Osteocyte (in vitro differentiated cells): ENCODE measurements at regions not wholly inside any gene's neighbourhood (a gene's known extent, or its start where the extent isn't known, plus 50 kb on each side); places are given as distances from the start of the nearest gene placed in this dataset.

Experiments
- DNase-seq: peaks from one replicate; pipeline ENCODE4 v3.0.0; 2021; ENCODE audit warnings: mixed read lengths; ENCODE audit not compliant: unreplicated experiment; ENCODE audit errors: extremely low spot score
- H3K27ac Mint-ChIP-seq: one replicate; pipeline ENCODE4 v1.8.0; 2021; ENCODE audit warnings: mild to moderate bottlenecking, mixed read lengths; ENCODE audit not compliant: unreplicated experiment
- H3K27me3 Mint-ChIP-seq: one replicate; pipeline ENCODE4 v1.8.0; 2021; ENCODE audit warnings: mixed read lengths; ENCODE audit not compliant: unreplicated experiment
- H3K36me3 Mint-ChIP-seq: one replicate; pipeline ENCODE4 v1.8.0; 2021; ENCODE audit warnings: mixed read lengths; ENCODE audit not compliant: unreplicated experiment
- H3K4me1 Mint-ChIP-seq: one replicate; pipeline ENCODE4 v1.8.0; 2021; ENCODE audit warnings: mixed read lengths; ENCODE audit not compliant: unreplicated experiment
- H3K4me3 Mint-ChIP-seq: one replicate; pipeline ENCODE4 v1.8.0; 2021; ENCODE audit warnings: mild to moderate bottlenecking, moderate library complexity, mixed read lengths; ENCODE audit not compliant: unreplicated experiment
- H3K9me3 Mint-ChIP-seq: one replicate; pipeline ENCODE4 v1.8.0; 2021; ENCODE audit warnings: mixed read lengths; ENCODE audit not compliant: unreplicated experiment
- CTCF ChIP-seq: fragments of 200-600 bp; sonication (generic); IDR thresholded peaks from 2 replicates; pipeline ENCODE4 v1.5.0; 2021; ENCODE audit warnings: antibody characterized with exemption, mild to moderate bottlenecking, moderate library complexity

GRCh38 chr17:71480099-71480498 is 640.7 kb upstream of the SOX9 start:
- H3K4me3 Mint-ChIP-seq = no peak overlapping the region
- H3K36me3 Mint-ChIP-seq = no peaks in the 10 kb centered on the region
- peaks cover 12% of the 10 kb centered on the region for H3K27me3 Mint-ChIP-seq
- TF ChIP-seq CTCF = no peak
- no peaks in the 10 kb centered on the region for H3K9me3 Mint-ChIP-seq
- no peak overlapping the region for H3K27ac Mint-ChIP-seq
- H3K4me1 Mint-ChIP-seq = no peaks in the 10 kb centered on the region
- DNase-seq = no peak

GRCh38 chr17:71482625-71483024 is 638.2 kb upstream of the SOX9 start:
- no peak for DNase-seq
- no peak for TF ChIP-seq CTCF
- H3K27ac Mint-ChIP-seq = no peak overlapping the region
- no peaks in the 10 kb centered on the region for H3K9me3 Mint-ChIP-seq
- no peak overlapping the region for H3K4me3 Mint-ChIP-seq
- no peaks in the 10 kb centered on the region for H3K36me3 Mint-ChIP-seq
- no peaks in the 10 kb centered on the region for H3K4me1 Mint-ChIP-seq
- peaks cover 12% of the 10 kb centered on the region for H3K27me3 Mint-ChIP-seq

GRCh38 chr17:71484546-71484945 is 636.3 kb upstream of the SOX9 start:
- no peaks in the 10 kb centered on the region for H3K4me1 Mint-ChIP-seq
- H3K9me3 Mint-ChIP-seq = no peaks in the 10 kb centered on the region
- H3K27me3 Mint-ChIP-seq = peaks cover 13% of the 10 kb centered on the region
- no peak overlapping the region for H3K27ac Mint-ChIP-seq
- H3K36me3 Mint-ChIP-seq = no peaks in the 10 kb centered on the region
- TF ChIP-seq CTCF = no peak
- DNase-seq = no peak
- H3K4me3 Mint-ChIP-seq = no peak overlapping the region

GRCh38 chr17:71485426-71485825 is 635.4 kb upstream of the SOX9 start:
- no peak overlapping the region for H3K4me3 Mint-ChIP-seq
- H3K36me3 Mint-ChIP-seq = no peaks in the 10 kb centered on the region
- no peaks in the 10 kb centered on the region for H3K4me1 Mint-ChIP-seq
- no peak for TF ChIP-seq CTCF
- no peak overlapping the region for H3K27ac Mint-ChIP-seq
- H3K9me3 Mint-ChIP-seq = no peaks in the 10 kb centered on the region
- DNase-seq = no peak
- peaks cover 13% of the 10 kb centered on the region for H3K27me3 Mint-ChIP-seq

- TF ChIP-seq CTCF = no peak
- Mint-ChIP-seq H3K27ac (no peak overlapping the region), H3K9me3 (no peaks in the 10 kb centered on the region), H3K27me3 (peaks cover 13% of the 10 kb centered on the region), H3K36me3 (no peaks in the 10 kb centered on the region), H3K4me3 (no peak overlapping the region), H3K4me1 (no peaks in the 10 kb centered on the region)
- DNase-seq = no peak
These were observed 634.6 kb upstream of the SOX9 start for GRCh38 chr17:71486261-71486660.
